ENCODE measurements at regions not wholly inside any gene's neighbourhood (a gene's known extent, or its start where the extent isn't known, plus 50 kb on each side); places are given as distances from the start of the nearest gene placed in this dataset.
"Not testable (repeated sequence)": the region's sequence is repeated elsewhere in the genome, so short reads cannot be mapped to it uniquely, and the experiment has no call there.

GRCh38 chr6:11374036-11375010, 141.9 kb upstream of the NEDD9 start:
- peak in 2 of 4 donors; percentile 51 to 77 for ATAC-seq
- no peak overlapping the region for H3K4me3 ChIP-seq
- FAIRE-seq = no peak
- H3K36me3 ChIP-seq = no peaks in the 10 kb centered on the region
- no peak for DNase-seq
- no peaks in the 10 kb centered on the region for H3K9me3 ChIP-seq
- WGBS, 2 donors = 77 to 81% methylated on average over 4 of the region's 4 CpGs
- intact Hi-C loops (cut with DNase I) = no loop called here
- no peaks in the 10 kb centered on the region for H3K27me3 ChIP-seq
- TF ChIP-seq CTCF (IDR thresholded peaks at IDR 0.05) = no peak
- H3K27ac ChIP-seq = no peak overlapping the region
- no peaks in the 10 kb centered on the region for H3K4me1 ChIP-seq

GRCh38 chr6:11373208-11373607, 140.7 kb upstream of the NEDD9 start:
- 73 to 90% methylated on average over 1 of the region's 1 CpG for WGBS, 2 donors
- no peak for TF ChIP-seq CTCF (IDR thresholded peaks at IDR 0.05)

GRCh38 chr6:11372186-11372790, 139.8 kb upstream of the NEDD9 start:
- H3K4me3 ChIP-seq; H3K9me3 ChIP-seq; FAIRE-seq; H3K27me3 ChIP-seq; H3K27ac ChIP-seq; DNase-seq; intact Hi-C loops (cut with DNase I); H3K36me3 ChIP-seq; H3K4me1 ChIP-seq; ATAC-seq: not testable (repeated sequence)

More at GRCh38 chr6:11373208-11373607, 140.7 kb upstream of the NEDD9 start:
- no peak overlapping the region for H3K27ac ChIP-seq
- H3K4me3 ChIP-seq = no peak overlapping the region
- no peaks in the 10 kb centered on the region for H3K9me3 ChIP-seq
- FAIRE-seq (no peak), DNase-seq (no peak), ATAC-seq (no peak)
- intact Hi-C loops (cut with DNase I) = no loop called here
- H3K27me3 ChIP-seq = no peaks in the 10 kb centered on the region
- no peaks in the 10 kb centered on the region for H3K36me3 ChIP-seq
- H3K4me1 ChIP-seq = peaks cover 0 to 2% (median 0%) of the 10 kb centered on the region in 3 donors

GRCh38 chr6:11370191-11371018, 137.9 kb upstream of the NEDD9 start:
- WGBS, 2 donors = 66 to 71% methylated on average over 24 of the region's 24 CpGs
- Histone ChIP-seq H3K27me3 (no peaks in the 10 kb centered on the region), H3K4me1 (peaks cover 4 to 13% (median 6%) of the 10 kb centered on the region in 3 donors), H3K27ac (peak overlapping the region in 1 of 4 donors; percentile 15), H3K4me3 (no peak overlapping the region), H3K36me3 (no peaks in the 10 kb centered on the region), H3K9me3 (no peaks in the 10 kb centered on the region)
- FAIRE-seq = no peak
- ATAC-seq = no peak
- no peak for TF ChIP-seq CTCF (IDR thresholded peaks at IDR 0.05)
- peak in 1 of 6 donors; percentile 10 for DNase-seq
- intact Hi-C loops (cut with DNase I) = no loop called here

GRCh38 chr6:11368760-11369159, 136.3 kb upstream of the NEDD9 start:
- DNase-seq (no peak), ATAC-seq (no peak), FAIRE-seq (no peak)
- Histone ChIP-seq H3K9me3 (no peaks in the 10 kb centered on the region), H3K27ac (peak overlapping the region in 1 of 4 donors; percentile 68), H3K27me3 (no peaks in the 10 kb centered on the region), H3K4me1 (peaks cover 4 to 18% (median 6%) of the 10 kb centered on the region in 3 donors), H3K36me3 (no peaks in the 10 kb centered on the region), H3K4me3 (no peak overlapping the region)
- TF ChIP-seq CTCF (IDR thresholded peaks at IDR 0.05) = no peak
- WGBS, 2 donors = 48 to 66% methylated on average over 1 of the region's 1 CpG
- intact Hi-C loops (cut with DNase I) = no loop called here

Measured in pancreas (tissue), 10 donors.